Transverse colon (tissue), 4 donors: ENCODE measurements at regions not wholly inside any gene's neighbourhood (a gene's known extent, or its start where the extent isn't known, plus 50 kb on each side); places are given as distances from the start of the nearest gene placed in this dataset.

Source experiments
- DNase-seq: peaks from one replicate; pipeline ENCODE4 v3.0.0-alpha.2; 2019
- H3K27ac ChIP-seq, 4 donors: fragments of 200-600 bp; sonication (generic); 2 replicates each; pipeline ENCODE4 v1.5.1; 2016 to 2018; ENCODE audit warnings: inconsistent platforms in 4 of 4
- H3K27me3 ChIP-seq: fragments of 200-600 bp; sonication (generic); 2 replicates; pipeline ENCODE4 v1.5.1; 2017; ENCODE audit warnings: inconsistent platforms
- H3K36me3 ChIP-seq, 4 donors: fragments of 200-600 bp; sonication (generic); 2 replicates each; pipeline ENCODE4 v1.5.1; 2017 to 2019; ENCODE audit warnings: inconsistent platforms in 4 of 4
- H3K4me1 ChIP-seq, 4 donors: fragments of 200-600 bp; sonication (generic); 2 replicates each; pipeline ENCODE4 v1.5.1; 2017 to 2020; ENCODE audit warnings: inconsistent platforms in 4 of 4
- H3K4me3 ChIP-seq, 4 donors: fragments of 200-600 bp; sonication (generic); 1 replicate in 1 of 4; 2 replicates in 3 of 4; pipeline versions ENCODE4 v1.5.1 to v1.6.1; 2017 to 2019; ENCODE audit warnings: inconsistent platforms in 4 of 4
- H3K9me3 ChIP-seq, 2 donors: fragments of 200-600 bp; sonication (generic); 2 replicates each; pipeline ENCODE4 v1.5.1; 2017 to 2019; ENCODE audit warnings: inconsistent platforms in 2 of 2
- CTCF ChIP-seq, 5 experiments: fragments of 200-600 bp in 3 of 5; fragments of 450-650 bp in 2 of 5; sonication (generic) in 3 of 5; IDR thresholded peaks; 1 replicate in 2 of 5; 2 replicates in 3 of 5; pipeline ENCODE4 v1.5.1; 2016 to 2017; ENCODE audit warnings: antibody characterized with exemption in 5 of 5, inconsistent platforms in 3 of 5, mild to moderate bottlenecking in 2 of 5, moderate library complexity in 1 of 5
- EP300 ChIP-seq: sonication (generic); formaldehyde crosslinking; IDR thresholded peaks from one replicate; pipeline ENCODE4 v1.6.1; 2017; ENCODE audit warnings: antibody characterized with exemption, low read depth
- POLR2A ChIP-seq: fragments of 450-650 bp; IDR thresholded peaks from one replicate; pipeline ENCODE4 v1.6.1; 2016; ENCODE audit warnings: antibody characterized with exemption, mild to moderate bottlenecking, moderate library complexity
- POLR2AphosphoS5 ChIP-seq, 3 donors: sonication (generic); formaldehyde crosslinking; IDR thresholded peaks; one replicate each; pipeline ENCODE4 v1.6.1; 2016; ENCODE audit warnings: antibody characterized with exemption in 3 of 3
- WGBS, 2 donors: methylation state at CpG; one replicate each; pipeline ENCODE4 v1.1.5; 2018; ENCODE audit warnings: low coverage in 1 of 2; 5-methylcytosine and 5-hydroxymethylcytosine counted together
- in situ Hi-C, 4 donors: fragments of 200-750 bp; cut with MboI; loops; one replicate each; pipeline versions ENCODE4 v1.15.0 to v1.15.1; 2017; ENCODE audit warnings: low sequenced_read_pairs in 3 of 4, low pct_ligation_motif_present in 1 of 4, low pct_unique_long_range_greater_than_20kb in 1 of 4
- intact Hi-C: fragments of 100-400 bp; cut with DNase I; formaldehyde crosslinking; loops from one replicate; pipeline ENCODE4 v1.15.1; 2023; ENCODE audit warnings: low total_unique reads

GRCh38 chr2:144082777-144083176 is 437.1 kb downstream of the ZEB2 start:
- Histone ChIP-seq H3K9me3 (no peaks in the 10 kb centered on the region), H3K4me3 (no peak overlapping the region), H3K27me3 (no peaks in the 10 kb centered on the region), H3K36me3 (no peaks in the 10 kb centered on the region), H3K4me1 (peaks cover 0 to 2% (median 0%) of the 10 kb centered on the region in 4 donors), H3K27ac (no peak overlapping the region)
- WGBS, 2 donors: 98% methylated on average over 3 of the region's 3 CpGs; no CpG with 5 or more reads in 1 of the 2 donors
- in situ Hi-C loops: no loop called here
- TF ChIP-seq CTCF (IDR thresholded peaks at IDR 0.05): no peak
- no peak for TF ChIP-seq POLR2A
- TF ChIP-seq POLR2AphosphoS5 (IDR thresholded peaks at IDR 0.05): no peak
- no peak for TF ChIP-seq EP300
- DNase-seq: no peak
- intact Hi-C loops: no loop called here

DNA sequence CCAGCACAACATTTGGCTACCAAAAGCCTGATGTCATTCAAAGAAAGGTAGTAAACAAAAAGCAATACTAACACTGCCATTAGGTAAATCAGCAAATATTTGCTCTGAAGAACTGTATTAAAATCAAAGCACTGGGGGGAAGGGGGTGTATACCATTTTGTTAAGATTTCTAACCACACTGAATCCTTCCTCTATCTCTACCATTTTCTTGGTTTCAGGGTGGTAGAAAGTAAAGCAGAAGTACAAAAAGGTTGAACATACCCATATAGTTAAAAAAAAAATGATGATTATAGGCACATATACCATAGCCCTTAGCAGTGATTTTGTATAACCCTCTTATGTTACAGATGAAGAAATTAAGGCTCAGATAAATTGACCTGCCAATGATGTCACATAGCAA is 437.6 kb downstream of the ZEB2 start:
- in situ Hi-C loops: no loop called here
- Histone ChIP-seq H3K27me3 (no peaks in the 10 kb centered on the region), H3K36me3 (no peaks in the 10 kb centered on the region), H3K4me3 (no peak overlapping the region), H3K9me3 (no peaks in the 10 kb centered on the region), H3K27ac (no peak overlapping the region), H3K4me1 (peaks cover 0 to 2% (median 0%) of the 10 kb centered on the region in 4 donors)
- intact Hi-C loops: no loop called here
- DNase-seq: no peak
- no peak for TF ChIP-seq CTCF (IDR thresholded peaks at IDR 0.05)
- no peak for TF ChIP-seq EP300
- TF ChIP-seq POLR2AphosphoS5 (IDR thresholded peaks at IDR 0.05): no peak

- 64 to 92% methylated on average over 2 of the region's 2 CpGs for WGBS, 2 donors
- TF ChIP-seq EP300 (no peak), CTCF (IDR thresholded peaks at IDR 0.05) (no peak)
- H3K27me3 ChIP-seq: no peaks in the 10 kb centered on the region
- in situ Hi-C loops: no loop called here
- H3K36me3 ChIP-seq: no peaks in the 10 kb centered on the region
- no peak overlapping the region for H3K27ac ChIP-seq
- intact Hi-C loops: no loop called here
- no peak overlapping the region for H3K4me3 ChIP-seq
- no peak for DNase-seq
- no peaks in the 10 kb centered on the region for H3K9me3 ChIP-seq
- peaks cover 0 to 2% (median 0%) of the 10 kb centered on the region in 4 donors for H3K4me1 ChIP-seq
Observed at GRCh38 chr2:144081272-144081671, 438.6 kb downstream of the ZEB2 start.

- no peaks in the 10 kb centered on the region for H3K36me3 ChIP-seq
- H3K4me3 ChIP-seq: no peak overlapping the region
- intact Hi-C loops (no loop called here), in situ Hi-C loops (no loop called here)
- TF ChIP-seq EP300 (no peak), CTCF (IDR thresholded peaks at IDR 0.05) (no peak), POLR2A (no peak), POLR2AphosphoS5 (IDR thresholded peaks at IDR 0.05) (no peak)
- DNase-seq: no peak
- H3K27ac ChIP-seq: no peak overlapping the region
- H3K9me3 ChIP-seq: no peaks in the 10 kb centered on the region
- H3K4me1 ChIP-seq: peaks cover 0 to 2% (median 0%) of the 10 kb centered on the region in 4 donors
- no peaks in the 10 kb centered on the region for H3K27me3 ChIP-seq
Observed at GRCh38 chr2:144079803-144080202, 440.1 kb downstream of the ZEB2 start.
